ENCODE measurements at regions not wholly inside any gene's neighbourhood (a gene's known extent, or its start where the extent isn't known, plus 50 kb on each side); places are given as distances from the start of the nearest gene placed in this dataset.

DNA sequence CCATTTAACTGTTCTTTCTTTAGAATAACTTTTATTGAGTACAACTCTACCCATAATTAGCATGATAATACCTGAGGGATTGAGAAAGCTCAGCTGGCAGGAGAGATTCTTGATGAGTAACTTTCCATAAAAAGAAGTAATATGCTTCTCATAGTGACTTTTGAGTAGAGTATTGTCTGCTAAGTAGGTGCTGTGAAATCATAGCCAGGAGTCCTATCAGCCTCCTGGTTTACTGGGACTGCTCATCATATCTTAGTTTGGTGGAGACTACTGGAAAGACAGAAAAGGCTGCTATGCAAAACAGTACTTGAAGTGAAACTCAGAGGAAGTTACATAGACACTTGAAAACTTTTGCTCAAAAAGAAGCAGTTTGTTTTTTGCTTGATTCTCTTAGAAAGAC, 113.3 kb upstream of the ATP2B1 start:
- H3K4me3 ChIP-seq = no peak overlapping the region
- ATAC-seq (no peak), DNase-seq (no peak)
- no peaks in the 10 kb centered on the region for H3K27me3 ChIP-seq (ENCODE audit: insufficient read depth in 3 of 3, low read length in 2 of 3)
- H3K4me1 ChIP-seq = no peaks in the 10 kb centered on the region
- H3K36me3 ChIP-seq (ENCODE audit: insufficient read depth in 1 of 2, low read depth in 1 of 2) = no peaks in the 10 kb centered on the region
- TF ChIP-seq, protein P1, sequence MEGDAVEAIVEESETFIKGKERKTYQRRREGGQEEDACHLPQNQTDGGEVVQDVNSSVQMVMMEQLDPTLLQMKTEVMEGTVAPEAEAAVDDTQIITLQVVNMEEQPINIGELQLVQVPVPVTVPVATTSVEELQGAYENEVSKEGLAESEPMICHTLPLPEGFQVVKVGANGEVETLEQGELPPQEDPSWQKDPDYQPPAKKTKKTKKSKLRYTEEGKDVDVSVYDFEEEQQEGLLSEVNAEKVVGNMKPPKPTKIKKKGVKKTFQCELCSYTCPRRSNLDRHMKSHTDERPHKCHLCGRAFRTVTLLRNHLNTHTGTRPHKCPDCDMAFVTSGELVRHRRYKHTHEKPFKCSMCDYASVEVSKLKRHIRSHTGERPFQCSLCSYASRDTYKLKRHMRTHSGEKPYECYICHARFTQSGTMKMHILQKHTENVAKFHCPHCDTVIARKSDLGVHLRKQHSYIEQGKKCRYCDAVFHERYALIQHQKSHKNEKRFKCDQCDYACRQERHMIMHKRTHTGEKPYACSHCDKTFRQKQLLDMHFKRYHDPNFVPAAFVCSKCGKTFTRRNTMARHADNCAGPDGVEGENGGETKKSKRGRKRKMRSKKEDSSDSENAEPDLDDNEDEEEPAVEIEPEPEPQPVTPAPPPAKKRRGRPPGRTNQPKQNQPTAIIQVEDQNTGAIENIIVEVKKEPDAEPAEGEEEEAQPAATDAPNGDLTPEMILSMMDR (IDR thresholded peaks at IDR 0.05) = no peak
- H3K9me3 ChIP-seq = no peaks in the 10 kb centered on the region
- intact Hi-C loops (cut with DNase I) = no loop called here
- no peak overlapping the region for H3K27ac ChIP-seq

DNA sequence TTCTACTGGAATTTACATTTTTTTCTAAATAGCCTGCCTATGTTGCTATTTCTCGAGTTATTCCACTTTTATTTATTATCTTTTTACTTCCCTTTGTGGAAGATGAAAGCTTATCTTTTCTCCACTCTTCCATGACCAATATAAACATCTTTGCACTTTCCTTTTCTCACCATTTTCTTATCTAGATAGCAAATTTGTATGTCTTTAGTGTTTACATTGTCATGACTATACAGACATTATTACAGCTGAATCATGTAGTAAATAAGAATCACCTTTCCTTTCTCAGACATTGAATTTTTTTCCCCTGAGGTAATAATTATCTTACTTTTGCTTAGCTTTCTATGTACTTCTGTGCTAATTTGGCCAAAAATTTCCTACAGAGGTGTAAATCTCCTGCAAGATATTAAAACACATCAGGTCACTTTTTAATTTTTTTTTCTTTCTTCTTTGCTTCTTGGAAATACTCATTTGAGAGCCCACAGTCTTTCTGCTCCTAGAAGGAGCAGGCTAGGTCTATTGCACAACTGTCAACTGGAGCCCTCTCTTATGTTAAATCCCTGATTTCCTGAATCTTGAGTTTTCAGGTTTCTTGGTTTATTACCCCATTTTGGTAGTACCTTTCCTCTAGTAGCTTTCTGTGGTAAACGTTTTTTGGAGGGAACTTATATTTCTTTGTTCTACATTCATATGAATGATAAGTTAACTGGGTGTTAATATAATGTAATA, 109.0 kb upstream of the ATP2B1 start:
- intact Hi-C loops (cut with DNase I) = no loop called here
- no peaks in the 10 kb centered on the region for H3K36me3 ChIP-seq (ENCODE audit: insufficient read depth in 1 of 2, low read depth in 1 of 2)
- no peaks in the 10 kb centered on the region for H3K9me3 ChIP-seq
- H3K4me3 ChIP-seq = no peak overlapping the region
- no peak overlapping the region for H3K27ac ChIP-seq
- ATAC-seq (no peak), DNase-seq (no peak)
- WGBS, 3 donors = 68 to 73% (median 70%) methylated on average over 2 of the region's 2 CpGs
- TF ChIP-seq, protein P1 (IDR thresholded peaks at IDR 0.05) = no peak
- no peaks in the 10 kb centered on the region for H3K4me1 ChIP-seq
- peaks cover 0 to 2% (median 0%) of the 10 kb centered on the region in 3 donors for H3K27me3 ChIP-seq (ENCODE audit: insufficient read depth in 3 of 3, low read length in 2 of 3)

DNA sequence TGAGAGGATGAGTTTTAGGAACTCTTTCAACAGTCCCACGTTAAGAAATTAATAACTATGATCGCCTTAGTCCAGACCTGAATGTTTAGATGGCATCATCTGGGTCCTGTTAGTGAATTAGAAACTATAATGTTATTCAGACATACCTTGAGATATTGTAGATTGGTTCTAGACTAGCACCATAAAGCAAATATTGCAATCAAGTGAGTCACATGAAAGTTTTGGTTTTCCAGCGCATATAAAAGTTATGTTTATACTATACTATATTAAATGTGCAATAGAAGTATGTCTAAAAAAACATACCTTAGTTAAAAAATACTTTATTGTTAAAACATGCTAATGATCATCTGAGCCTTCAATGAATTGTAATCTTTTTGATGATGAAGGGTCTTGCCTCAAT, 106.6 kb upstream of the ATP2B1 start:
- 90 to 94% (median 91%) methylated on average over 3 of the region's 3 CpGs for WGBS, 3 donors
- TF ChIP-seq, protein P1 (IDR thresholded peaks at IDR 0.05) = no peak
- no peaks in the 10 kb centered on the region for H3K4me1 ChIP-seq
- no peaks in the 10 kb centered on the region for H3K9me3 ChIP-seq
- no peak overlapping the region for H3K4me3 ChIP-seq
- H3K27ac ChIP-seq = no peak overlapping the region
- ATAC-seq = no peak
- H3K36me3 ChIP-seq (ENCODE audit: insufficient read depth in 1 of 2, low read depth in 1 of 2) = no peaks in the 10 kb centered on the region
- peaks cover 0 to 2% (median 0%) of the 10 kb centered on the region in 3 donors for H3K27me3 ChIP-seq (ENCODE audit: insufficient read depth in 3 of 3, low read length in 2 of 3)
- DNase-seq = no peak
- intact Hi-C loops (cut with DNase I) = no loop called here

DNA sequence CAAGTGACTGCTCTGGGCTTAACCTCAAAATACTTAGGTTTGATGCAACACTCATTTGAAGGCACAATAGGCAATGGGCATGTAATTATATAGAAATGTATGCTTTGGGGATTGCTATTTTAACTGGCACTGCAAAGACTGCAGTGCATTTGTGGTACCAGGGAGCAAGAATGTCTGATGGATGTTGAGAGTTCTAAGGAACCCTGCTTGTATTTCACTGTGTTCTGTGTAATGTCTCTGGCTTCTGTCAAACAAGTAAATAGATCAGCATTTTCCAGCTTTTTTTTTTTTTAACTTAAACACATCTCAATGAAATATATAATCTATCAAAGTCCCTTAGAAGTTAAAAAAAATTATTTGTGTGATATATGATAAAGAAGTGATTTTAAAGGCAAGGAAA, 94.8 kb upstream of the ATP2B1 start:
- DNase-seq (no peak), ATAC-seq (no peak)
- Histone ChIP-seq H3K36me3 (ENCODE audit: insufficient read depth in 1 of 2, low read depth in 1 of 2) (no peaks in the 10 kb centered on the region), H3K4me3 (no peak overlapping the region), H3K4me1 (no peaks in the 10 kb centered on the region), H3K27ac (no peak overlapping the region), H3K27me3 (ENCODE audit: insufficient read depth in 3 of 3, low read length in 2 of 3) (no peaks in the 10 kb centered on the region), H3K9me3 (no peaks in the 10 kb centered on the region)
- TF ChIP-seq, protein P1 (IDR thresholded peaks at IDR 0.05) = no peak
- intact Hi-C loops (cut with DNase I) = no loop called here

DNA sequence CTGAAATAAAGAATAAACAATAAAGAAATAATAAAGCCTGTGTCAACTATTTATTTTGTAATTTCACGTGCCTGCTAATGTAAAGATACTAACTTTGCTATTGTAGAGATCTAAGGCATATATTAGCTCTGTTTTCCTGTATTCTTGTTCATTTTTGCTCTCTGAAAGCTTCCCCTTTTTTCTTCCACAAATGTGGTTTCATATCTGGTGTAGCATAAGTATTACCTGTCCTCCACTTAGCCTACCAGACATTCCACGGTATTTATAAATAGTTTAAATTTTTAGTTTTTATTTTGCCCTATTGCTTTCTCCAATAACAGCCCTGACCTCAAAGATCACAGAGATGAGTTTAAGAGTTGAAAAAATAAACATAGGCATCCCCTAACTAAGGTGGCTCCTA, 92.6 kb upstream of the ATP2B1 start:
- DNase-seq = no peak
- no peak for ATAC-seq
- intact Hi-C loops (cut with DNase I) = no loop called here
- no peaks in the 10 kb centered on the region for H3K4me1 ChIP-seq
- no peak overlapping the region for H3K27ac ChIP-seq
- no peaks in the 10 kb centered on the region for H3K27me3 ChIP-seq (ENCODE audit: insufficient read depth in 3 of 3, low read length in 2 of 3)
- H3K9me3 ChIP-seq = no peaks in the 10 kb centered on the region
- TF ChIP-seq, protein P1 (IDR thresholded peaks at IDR 0.05) = no peak
- H3K4me3 ChIP-seq = no peak overlapping the region
- WGBS, 3 donors = 84 to 88% (median 87%) methylated on average over 2 of the region's 2 CpGs
- no peaks in the 10 kb centered on the region for H3K36me3 ChIP-seq (ENCODE audit: insufficient read depth in 1 of 2, low read depth in 1 of 2)

Data from psoas muscle (tissue), 7 donors.